ENCODE measurements at regions not wholly inside any gene's neighbourhood (a gene's known extent, or its start where the extent isn't known, plus 50 kb on each side); places are given as distances from the start of the nearest gene placed in this dataset.
A peak's percentile ranks its signal among the peaks of the same experiment; 100 is the strongest.

DNA sequence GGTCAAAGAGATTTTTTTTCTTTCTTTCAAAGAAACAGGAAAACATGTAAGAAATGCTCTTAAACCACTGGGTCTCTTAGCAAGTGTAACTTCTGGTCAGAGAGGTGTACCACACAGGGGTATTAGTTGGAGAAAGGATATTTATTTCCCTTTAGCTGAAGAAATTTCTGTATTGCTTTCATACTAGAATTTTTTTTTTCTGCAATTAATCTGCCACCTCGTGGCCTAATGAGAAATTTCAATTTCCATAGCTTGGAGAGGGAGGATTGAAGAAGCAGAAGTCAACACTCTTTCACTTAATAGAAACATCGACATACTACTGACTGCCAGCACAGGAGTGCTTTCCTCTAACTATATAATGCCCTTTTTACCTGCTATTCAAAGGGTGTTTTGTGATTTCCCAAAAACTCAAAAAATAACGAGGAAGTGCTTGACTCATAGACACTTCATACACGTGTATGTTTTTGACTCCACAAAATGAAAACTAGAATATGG lies 177.6 kb upstream of the NAMPT start:
- DNase-seq (no peak), ATAC-seq (ENCODE audit: low read depth) (peak; percentile 62)
- intact Hi-C loops (cut with micrococcal nuclease), result loop anchor here (1.0 to 5.0 kb wide), 6 partner anchors 37 to 405 kb away; no protein-coding TSS in a partner anchor
- ChIA-PET POLR2A (interaction anchor here (0.6 to 2.4 kb wide), 5 partner anchors 37 to 732 kb away, joined by 3 to 13 read pairs (median 11); partner anchors contain the start of gene NAMPT), CTCF (interaction anchor here (0.6 to 7.4 kb wide), 23 partner anchors 13 to 405 kb away, joined by 3 to 228 read pairs (median 4); partner anchors contain the start of gene NAMPT)
- H3K9me3 Mint-ChIP-seq, result peaks cover 9% of the 10 kb centered on the region
- no peak overlapping the region for H3K27ac Mint-ChIP-seq
- H3K36me3 Mint-ChIP-seq (ENCODE audit: low read depth), result no peaks in the 10 kb centered on the region
- TF ChIP-seq, protein P1, sequence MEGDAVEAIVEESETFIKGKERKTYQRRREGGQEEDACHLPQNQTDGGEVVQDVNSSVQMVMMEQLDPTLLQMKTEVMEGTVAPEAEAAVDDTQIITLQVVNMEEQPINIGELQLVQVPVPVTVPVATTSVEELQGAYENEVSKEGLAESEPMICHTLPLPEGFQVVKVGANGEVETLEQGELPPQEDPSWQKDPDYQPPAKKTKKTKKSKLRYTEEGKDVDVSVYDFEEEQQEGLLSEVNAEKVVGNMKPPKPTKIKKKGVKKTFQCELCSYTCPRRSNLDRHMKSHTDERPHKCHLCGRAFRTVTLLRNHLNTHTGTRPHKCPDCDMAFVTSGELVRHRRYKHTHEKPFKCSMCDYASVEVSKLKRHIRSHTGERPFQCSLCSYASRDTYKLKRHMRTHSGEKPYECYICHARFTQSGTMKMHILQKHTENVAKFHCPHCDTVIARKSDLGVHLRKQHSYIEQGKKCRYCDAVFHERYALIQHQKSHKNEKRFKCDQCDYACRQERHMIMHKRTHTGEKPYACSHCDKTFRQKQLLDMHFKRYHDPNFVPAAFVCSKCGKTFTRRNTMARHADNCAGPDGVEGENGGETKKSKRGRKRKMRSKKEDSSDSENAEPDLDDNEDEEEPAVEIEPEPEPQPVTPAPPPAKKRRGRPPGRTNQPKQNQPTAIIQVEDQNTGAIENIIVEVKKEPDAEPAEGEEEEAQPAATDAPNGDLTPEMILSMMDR (IDR thresholded peaks at IDR 0.05), result no peak
- no peak overlapping the region for H3K4me3 Mint-ChIP-seq
- no peaks in the 10 kb centered on the region for H3K27me3 Mint-ChIP-seq
- H3K4me1 Mint-ChIP-seq, result peaks cover 14% of the 10 kb centered on the region

DNA sequence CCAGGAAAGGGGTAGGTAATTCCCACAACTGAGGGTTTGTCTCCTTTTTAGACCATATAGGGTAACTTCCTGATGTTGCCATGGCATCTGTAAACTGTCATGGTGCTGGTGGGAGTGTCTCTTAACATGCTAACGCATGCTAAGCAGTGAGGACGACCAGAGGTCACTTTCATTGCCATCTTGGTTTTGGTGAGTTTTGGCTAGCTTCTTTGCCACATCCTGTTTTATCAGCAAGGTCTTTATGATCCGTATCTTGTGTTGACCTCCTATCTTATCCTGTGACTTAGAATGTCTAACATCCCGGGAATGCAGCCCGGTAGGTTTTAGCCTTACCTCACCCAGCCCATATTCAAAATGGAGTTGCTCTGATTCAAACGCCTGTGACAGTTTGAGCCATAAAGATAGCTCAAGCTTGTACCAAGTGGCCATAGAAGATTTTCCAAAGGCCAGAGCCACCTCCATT lies 176.0 kb upstream of the NAMPT start:
- TF ChIP-seq, protein P1 (IDR thresholded peaks at IDR 0.05), result no peak
- Mint-ChIP-seq H3K4me1 (peaks cover 11% of the 10 kb centered on the region), H3K4me3 (no peak overlapping the region), H3K27me3 (no peaks in the 10 kb centered on the region), H3K27ac (no peak overlapping the region), H3K9me3 (peaks cover 9% of the 10 kb centered on the region), H3K36me3 (ENCODE audit: low read depth) (no peaks in the 10 kb centered on the region)
- DNase-seq (no peak), ATAC-seq (ENCODE audit: low read depth) (no peak)
- intact Hi-C loops (cut with micrococcal nuclease), result loop anchor here (5.0 kb wide), 2 partner anchors 114 to 404 kb away; no protein-coding TSS in a partner anchor
- ChIA-PET POLR2A (interaction anchor here (2.4 kb wide), 1 partner anchor 35 kb away, joined by 11 read pairs; no protein-coding TSS in a partner anchor), CTCF (interaction anchor here (1.2 to 7.4 kb wide), 4 partner anchors 14 to 284 kb away, joined by 3 to 228 read pairs (median 6); no protein-coding TSS in a partner anchor)

GRCh38 chr7:106459397-106460072 lies 174.8 kb upstream of the NAMPT start:
- Mint-ChIP-seq H3K9me3 (peaks cover 9% of the 10 kb centered on the region), H3K4me3 (no peak overlapping the region), H3K4me1 (peaks cover 5% of the 10 kb centered on the region), H3K27ac (no peak overlapping the region), H3K36me3 (ENCODE audit: low read depth) (no peaks in the 10 kb centered on the region), H3K27me3 (peaks cover 2% of the 10 kb centered on the region)
- no peak for ATAC-seq (ENCODE audit: low read depth)
- TF ChIP-seq, protein P1 (IDR thresholded peaks at IDR 0.05), result no peak
- POLR2A ChIA-PET, result no interaction called here
- CTCF ChIA-PET, result interaction anchor here (2.7 kb wide), 1 partner anchor 283 kb away, joined by 12 read pairs; no protein-coding TSS in a partner anchor
- DNase-seq, result no peak
- intact Hi-C loops (cut with micrococcal nuclease), result loop anchor here (5.0 kb wide), 2 partner anchors 112 to 402 kb away; no protein-coding TSS in a partner anchor

DNA sequence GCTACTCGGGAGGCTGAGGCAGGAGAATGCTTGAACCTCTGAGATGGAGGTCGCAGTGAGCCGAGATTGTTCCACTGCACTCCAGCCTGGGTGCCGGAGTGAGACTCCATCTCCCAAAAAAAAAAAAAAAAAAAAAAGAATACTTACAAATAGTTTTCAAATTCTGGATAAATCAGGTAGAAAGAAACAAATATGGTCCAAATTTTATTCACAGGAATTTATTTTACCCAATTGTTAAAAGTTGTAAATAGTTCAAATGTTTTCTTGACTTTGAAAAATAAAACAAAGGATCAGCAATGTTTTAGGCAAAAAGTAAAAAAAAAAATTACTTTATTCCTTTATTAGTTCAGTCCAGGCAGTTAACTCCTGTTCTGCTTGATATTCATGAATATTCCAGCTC lies 172.9 kb upstream of the NAMPT start:
- no peak for ATAC-seq (ENCODE audit: low read depth)
- intact Hi-C loops (cut with micrococcal nuclease), result no loop called here

More for the DNA sequence above, 172.9 kb upstream of the NAMPT start:
- TF ChIP-seq, protein P1 (IDR thresholded peaks at IDR 0.05), result no peak
- no peak for DNase-seq
- Mint-ChIP-seq H3K27me3 (peaks cover 3% of the 10 kb centered on the region), H3K4me3 (no peak overlapping the region), H3K27ac (no peak overlapping the region), H3K36me3 (ENCODE audit: low read depth) (no peaks in the 10 kb centered on the region), H3K9me3 (peaks cover 9% of the 10 kb centered on the region), H3K4me1 (no peaks in the 10 kb centered on the region)
- ChIA-PET POLR2A (no interaction called here), CTCF (interaction anchor here (2.7 kb wide), 1 partner anchor 281 kb away, joined by 12 read pairs; no protein-coding TSS in a partner anchor)
